ENCODE measurements at regions not wholly inside any gene's neighbourhood (a gene's known extent, or its start where the extent isn't known, plus 50 kb on each side); places are given as distances from the start of the nearest gene placed in this dataset.

DNA sequence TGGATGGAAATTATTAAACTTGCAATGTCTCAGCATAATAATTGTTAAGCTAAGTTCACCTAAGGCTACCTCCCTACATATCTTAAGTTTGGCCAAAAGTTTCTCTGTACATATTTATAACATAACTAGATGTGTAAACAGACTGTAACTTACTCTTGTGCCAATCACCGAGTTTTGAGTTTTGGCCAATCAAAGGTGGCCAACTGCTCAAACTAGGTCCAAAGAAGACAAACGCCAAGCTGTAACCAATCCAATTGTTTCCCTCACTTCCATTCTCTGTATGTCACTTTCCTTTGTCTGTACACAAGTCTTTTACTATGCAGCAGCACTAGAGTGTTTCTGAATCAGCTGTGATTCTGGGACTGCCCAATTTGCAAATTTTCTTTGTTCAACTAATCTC is 197.8 kb downstream of the LYPLAL1 start:
- Histone ChIP-seq H3K27ac (no peak overlapping the region), H3K36me3 (no peaks in the 10 kb centered on the region), H3K9me3 (ENCODE audit: low read depth) (no peaks in the 10 kb centered on the region), H3K4me1 (ENCODE audit: low read depth) (no peaks in the 10 kb centered on the region), H3K27me3 (no peaks in the 10 kb centered on the region), H3K4me3 (no peak overlapping the region)
- DNase-seq (ENCODE audit: low read depth in 1 of 2, low spot score in 1 of 2), result no peak
- TF ChIP-seq, protein P1, sequence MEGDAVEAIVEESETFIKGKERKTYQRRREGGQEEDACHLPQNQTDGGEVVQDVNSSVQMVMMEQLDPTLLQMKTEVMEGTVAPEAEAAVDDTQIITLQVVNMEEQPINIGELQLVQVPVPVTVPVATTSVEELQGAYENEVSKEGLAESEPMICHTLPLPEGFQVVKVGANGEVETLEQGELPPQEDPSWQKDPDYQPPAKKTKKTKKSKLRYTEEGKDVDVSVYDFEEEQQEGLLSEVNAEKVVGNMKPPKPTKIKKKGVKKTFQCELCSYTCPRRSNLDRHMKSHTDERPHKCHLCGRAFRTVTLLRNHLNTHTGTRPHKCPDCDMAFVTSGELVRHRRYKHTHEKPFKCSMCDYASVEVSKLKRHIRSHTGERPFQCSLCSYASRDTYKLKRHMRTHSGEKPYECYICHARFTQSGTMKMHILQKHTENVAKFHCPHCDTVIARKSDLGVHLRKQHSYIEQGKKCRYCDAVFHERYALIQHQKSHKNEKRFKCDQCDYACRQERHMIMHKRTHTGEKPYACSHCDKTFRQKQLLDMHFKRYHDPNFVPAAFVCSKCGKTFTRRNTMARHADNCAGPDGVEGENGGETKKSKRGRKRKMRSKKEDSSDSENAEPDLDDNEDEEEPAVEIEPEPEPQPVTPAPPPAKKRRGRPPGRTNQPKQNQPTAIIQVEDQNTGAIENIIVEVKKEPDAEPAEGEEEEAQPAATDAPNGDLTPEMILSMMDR (IDR thresholded peaks at IDR 0.05; ENCODE audit: low read depth, low read length), result no peak

DNA sequence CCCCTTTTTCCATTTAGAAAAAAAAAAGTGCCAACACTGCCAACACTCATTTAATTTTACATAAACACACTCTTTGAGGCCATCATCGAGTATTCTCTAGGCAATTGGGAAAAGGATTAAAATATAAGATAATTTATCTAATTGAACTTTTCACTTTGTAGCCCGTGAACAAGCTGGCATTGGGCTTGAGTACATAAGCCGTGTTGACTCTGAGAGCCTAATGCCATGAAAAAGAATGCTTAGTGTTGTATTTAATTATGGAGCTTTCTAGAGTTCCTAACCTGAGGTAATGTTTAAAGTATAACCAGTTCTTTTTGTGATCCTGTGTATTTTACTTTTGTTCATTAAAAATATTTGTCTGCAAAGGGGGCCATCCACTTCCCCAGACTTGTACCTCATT is 193.8 kb downstream of the LYPLAL1 start:
- Histone ChIP-seq H3K4me3 (no peak overlapping the region), H3K9me3 (ENCODE audit: low read depth) (no peaks in the 10 kb centered on the region), H3K27me3 (no peaks in the 10 kb centered on the region), H3K4me1 (ENCODE audit: low read depth) (no peaks in the 10 kb centered on the region), H3K36me3 (no peaks in the 10 kb centered on the region), H3K27ac (no peak overlapping the region)
- DNase-seq (ENCODE audit: low read depth in 1 of 2, low spot score in 1 of 2), result no peak
- TF ChIP-seq, protein P1 (IDR thresholded peaks at IDR 0.05; ENCODE audit: low read depth, low read length), result no peak

DNA sequence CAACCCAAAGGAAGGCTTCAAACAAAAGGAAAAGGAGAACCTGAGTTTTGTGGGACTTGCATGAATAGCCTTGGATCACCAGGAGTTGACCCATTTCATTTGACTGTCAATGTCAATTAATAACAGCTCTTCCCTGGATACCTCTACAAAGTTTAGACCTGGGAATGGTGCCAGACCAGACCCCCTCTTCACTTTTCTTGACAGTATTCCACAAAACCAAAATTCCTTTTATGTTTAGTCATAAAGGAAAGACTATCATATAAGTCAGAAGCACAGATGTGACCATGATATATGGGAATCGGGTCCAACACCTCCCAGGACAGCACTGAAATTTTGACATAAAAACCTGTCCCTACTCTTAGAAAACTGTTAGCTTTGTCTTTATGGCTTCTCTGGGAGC is 191.8 kb downstream of the LYPLAL1 start:
- no peak for DNase-seq (ENCODE audit: low read depth in 1 of 2, low spot score in 1 of 2)
- TF ChIP-seq, protein P1 (IDR thresholded peaks at IDR 0.05; ENCODE audit: low read depth, low read length), result no peak
- no peaks in the 10 kb centered on the region for H3K27me3 ChIP-seq

GRCh38 chr1:219362702-219363101 is 189.0 kb downstream of the LYPLAL1 start:
- H3K4me3 ChIP-seq, result no peak overlapping the region
- H3K27me3 ChIP-seq, result no peaks in the 10 kb centered on the region
- no peaks in the 10 kb centered on the region for H3K4me1 ChIP-seq (ENCODE audit: low read depth)
- H3K27ac ChIP-seq, result no peak overlapping the region
- H3K36me3 ChIP-seq, result no peaks in the 10 kb centered on the region
- TF ChIP-seq, protein P1 (IDR thresholded peaks at IDR 0.05; ENCODE audit: low read depth, low read length), result no peak
- DNase-seq (ENCODE audit: low read depth in 1 of 2, low spot score in 1 of 2), result no peak
- no peaks in the 10 kb centered on the region for H3K9me3 ChIP-seq (ENCODE audit: low read depth)

More for the DNA sequence above, 191.8 kb downstream of the LYPLAL1 start:
- Histone ChIP-seq H3K4me1 (ENCODE audit: low read depth) (no peaks in the 10 kb centered on the region), H3K36me3 (no peaks in the 10 kb centered on the region), H3K27ac (no peak overlapping the region), H3K9me3 (ENCODE audit: low read depth) (no peaks in the 10 kb centered on the region), H3K4me3 (no peak overlapping the region)

GRCh38 chr1:219359126-219359525 is 185.4 kb downstream of the LYPLAL1 start:
- no peak overlapping the region for H3K27ac ChIP-seq
- TF ChIP-seq, protein P1 (IDR thresholded peaks at IDR 0.05; ENCODE audit: low read depth, low read length), result no peak
- no peak overlapping the region for H3K4me3 ChIP-seq
- no peak for DNase-seq (ENCODE audit: low read depth in 1 of 2, low spot score in 1 of 2)
- H3K4me1 ChIP-seq (ENCODE audit: low read depth), result no peaks in the 10 kb centered on the region
- no peaks in the 10 kb centered on the region for H3K27me3 ChIP-seq
- no peaks in the 10 kb centered on the region for H3K9me3 ChIP-seq (ENCODE audit: low read depth)
- no peaks in the 10 kb centered on the region for H3K36me3 ChIP-seq

- TF ChIP-seq, protein P1 (IDR thresholded peaks at IDR 0.05; ENCODE audit: low read depth, low read length), result no peak
- DNase-seq (ENCODE audit: low read depth in 1 of 2, low spot score in 1 of 2), result no peak
- H3K27ac ChIP-seq, result no peak overlapping the region
- H3K27me3 ChIP-seq, result no peaks in the 10 kb centered on the region
- peaks cover 8% of the 10 kb centered on the region for H3K4me1 ChIP-seq (ENCODE audit: low read depth)
- H3K4me3 ChIP-seq, result no peak overlapping the region
- H3K9me3 ChIP-seq (ENCODE audit: low read depth), result no peaks in the 10 kb centered on the region
- no peaks in the 10 kb centered on the region for H3K36me3 ChIP-seq
These were observed 184.4 kb downstream of the LYPLAL1 start for GRCh38 chr1:219358080-219358479.
